ENCODE measurements at regions not wholly inside any gene's neighbourhood (a gene's known extent, or its start where the extent isn't known, plus 50 kb on each side); places are given as distances from the start of the nearest gene placed in this dataset.
"Not testable (repeated sequence)": the region's sequence is repeated elsewhere in the genome, so short reads cannot be mapped to it uniquely, and the experiment has no call there.

DNA sequence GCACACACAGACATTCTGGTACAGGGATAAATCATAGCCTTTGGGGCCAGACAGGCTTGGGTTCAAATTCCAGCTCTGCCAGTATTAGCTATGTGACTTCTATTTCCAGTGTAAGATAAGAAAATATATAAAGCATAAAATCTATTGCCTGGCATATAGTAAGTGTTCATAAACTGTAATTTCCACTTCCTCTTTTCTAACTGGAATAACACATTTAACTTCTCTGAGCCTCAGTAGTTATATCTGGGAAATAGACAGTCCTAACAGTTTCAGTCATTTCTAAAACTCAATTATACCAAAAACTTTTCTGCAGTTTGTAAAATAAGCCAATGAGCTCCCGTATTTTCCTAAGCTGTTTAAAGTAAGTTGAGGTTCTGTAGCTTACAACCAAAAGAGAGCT is 351.4 kb downstream of the ZNF326 start:
- DNase-seq, result no peak

DNA sequence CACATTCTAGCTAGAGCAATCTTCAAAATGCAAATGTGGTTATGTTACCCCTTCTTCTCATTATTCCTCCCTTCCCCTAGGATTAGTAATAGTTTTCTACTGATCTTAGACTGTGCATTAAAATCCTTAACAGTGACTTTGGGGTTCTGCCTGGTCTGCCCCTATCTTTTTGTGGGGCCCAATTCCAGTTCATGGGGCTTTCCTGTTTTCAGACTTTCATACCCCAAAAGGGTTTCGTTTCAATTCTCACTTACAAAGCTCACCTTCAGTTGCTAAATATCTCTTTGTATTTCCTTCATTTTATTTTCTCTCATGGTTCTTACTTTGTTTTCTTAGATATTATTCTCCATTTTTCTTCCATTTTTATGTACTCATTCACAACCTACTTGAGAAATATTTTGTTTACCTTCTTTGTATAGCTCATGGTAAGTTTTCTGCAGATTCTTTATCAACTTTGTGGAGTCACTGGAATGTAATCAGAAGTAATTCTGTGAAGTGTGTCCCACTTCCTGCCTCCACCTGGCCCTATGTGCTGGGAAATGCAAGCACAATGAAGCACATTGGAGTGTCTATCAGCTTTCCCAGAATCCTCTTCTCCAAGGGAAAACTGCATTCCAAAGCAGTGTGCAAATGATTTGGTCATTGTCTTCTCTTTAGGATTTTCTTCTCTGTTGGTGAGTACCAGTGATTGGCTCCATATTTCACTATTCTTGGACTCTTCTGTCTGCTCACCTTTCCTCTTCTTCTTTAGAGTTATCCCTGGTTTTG is 350.2 kb downstream of the ZNF326 start:
- no peak for DNase-seq

DNA sequence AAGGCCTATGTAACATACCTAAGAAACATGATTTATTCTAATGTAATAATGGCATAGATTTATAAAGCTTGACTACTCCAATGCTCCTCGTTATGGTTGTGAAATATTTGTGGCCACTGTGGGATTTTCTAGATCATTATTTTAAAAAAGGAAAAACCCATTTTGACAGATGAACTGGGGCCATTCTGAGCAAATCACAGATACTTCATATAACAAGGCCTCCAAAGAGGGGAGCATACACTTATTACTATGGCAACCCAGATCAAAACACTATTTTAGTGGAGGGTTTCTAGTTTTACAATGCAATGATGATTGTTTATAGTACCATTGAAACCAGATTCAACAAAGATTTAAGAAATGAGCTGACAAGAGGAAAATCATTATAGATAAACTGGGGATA is 346.6 kb downstream of the ZNF326 start:
- DNase-seq, result no peak

DNA sequence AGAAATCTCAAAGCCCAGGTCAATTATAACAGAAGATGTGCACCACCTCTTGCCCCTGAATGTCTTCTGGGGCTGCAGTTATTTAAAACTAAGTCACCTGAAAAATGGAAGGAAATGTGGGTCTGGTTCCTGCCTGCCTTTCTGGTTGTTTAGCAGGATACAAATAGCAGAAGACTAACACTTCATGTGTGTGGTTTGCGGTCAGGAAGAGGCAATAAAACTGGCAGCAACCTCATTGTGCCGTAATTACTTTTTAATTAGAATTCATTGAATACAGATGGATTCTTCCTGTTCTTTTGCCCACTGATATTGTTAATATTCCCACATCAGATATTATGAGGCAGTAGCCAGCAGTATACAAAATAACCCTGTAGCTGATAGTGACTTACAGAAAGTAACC is 345.7 kb downstream of the ZNF326 start:
- no peak for DNase-seq

- DNase-seq, result no peak
Measured at GRCh38 chr1:90339811-90340210, 344.9 kb downstream of the ZNF326 start.

GRCh38 chr1:90336552-90337324 is 341.8 kb downstream of the ZNF326 start:
- DNase-seq, result no peak

GRCh38 chr1:90335558-90335957 is 340.6 kb downstream of the ZNF326 start:
- no peak for DNase-seq

DNA sequence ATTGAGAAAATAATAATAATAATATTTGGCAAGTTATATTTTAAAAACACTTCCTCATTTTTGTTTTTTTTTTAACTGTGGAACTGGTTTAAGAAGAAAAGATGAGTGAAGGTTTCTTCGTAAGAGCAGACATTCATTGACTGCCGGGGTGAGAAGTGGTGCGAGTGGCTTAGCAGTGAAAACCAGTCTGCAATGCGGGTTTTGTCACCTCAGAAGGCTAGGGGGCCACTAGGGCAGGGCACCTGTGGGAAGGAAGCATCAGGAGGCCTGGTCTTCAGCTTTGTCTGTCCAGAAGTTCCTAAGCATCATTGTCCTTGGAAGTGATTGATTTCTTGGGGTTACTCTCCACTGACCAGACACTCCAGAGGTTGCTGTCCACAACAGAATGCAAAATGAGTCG is 339.2 kb downstream of the ZNF326 start:
- DNase-seq, result no peak

GRCh38 chr1:90325168-90325567 is 330.3 kb downstream of the ZNF326 start:
- no peak for DNase-seq

DNA sequence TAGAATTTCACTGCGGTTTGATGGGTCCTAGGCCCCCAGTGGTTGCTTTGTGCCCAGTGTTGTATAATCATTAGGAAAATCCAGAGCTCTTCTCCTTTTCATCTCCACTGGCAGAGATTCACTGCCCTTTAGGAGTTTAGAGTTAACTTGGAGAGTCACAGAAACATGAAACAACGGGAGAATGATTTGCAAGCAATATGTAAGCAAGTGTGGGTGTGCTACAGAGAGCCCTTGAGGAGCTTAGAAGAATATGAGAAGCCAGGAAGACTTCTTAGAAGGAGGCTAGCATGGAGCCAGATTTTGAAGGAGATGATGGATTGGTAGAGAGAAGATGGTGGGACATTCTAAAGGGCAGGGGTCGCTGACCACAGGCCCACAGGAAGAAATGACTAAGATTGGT is 327.3 kb downstream of the ZNF326 start:
- no peak for DNase-seq

- no peak for DNase-seq
Measured at GRCh38 chr1:90319918-90320317, 325.0 kb downstream of the ZNF326 start.

DNA sequence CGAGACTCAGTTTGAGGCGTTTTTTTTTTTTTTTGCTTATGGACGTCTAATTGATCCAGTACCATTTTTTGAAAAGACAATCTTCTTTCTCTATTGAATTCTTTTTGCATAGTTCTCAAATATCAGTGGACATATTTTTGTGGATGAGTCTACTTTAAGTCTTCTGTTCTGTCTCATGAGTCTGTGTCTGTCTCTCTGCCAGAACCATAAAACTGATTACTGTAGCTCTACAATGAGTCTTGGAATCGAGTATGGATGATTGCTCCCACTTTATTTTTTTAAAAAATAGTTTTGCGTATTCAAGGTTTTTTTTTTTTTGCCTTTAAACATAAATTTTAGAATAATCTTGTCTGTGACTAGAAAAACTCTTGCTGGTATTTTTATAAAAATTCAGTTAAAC is 323.5 kb downstream of the ZNF326 start:
- DNase-seq, result no peak

GRCh38 chr1:90317628-90318027 is 322.7 kb downstream of the ZNF326 start:
- no peak for DNase-seq

DNA sequence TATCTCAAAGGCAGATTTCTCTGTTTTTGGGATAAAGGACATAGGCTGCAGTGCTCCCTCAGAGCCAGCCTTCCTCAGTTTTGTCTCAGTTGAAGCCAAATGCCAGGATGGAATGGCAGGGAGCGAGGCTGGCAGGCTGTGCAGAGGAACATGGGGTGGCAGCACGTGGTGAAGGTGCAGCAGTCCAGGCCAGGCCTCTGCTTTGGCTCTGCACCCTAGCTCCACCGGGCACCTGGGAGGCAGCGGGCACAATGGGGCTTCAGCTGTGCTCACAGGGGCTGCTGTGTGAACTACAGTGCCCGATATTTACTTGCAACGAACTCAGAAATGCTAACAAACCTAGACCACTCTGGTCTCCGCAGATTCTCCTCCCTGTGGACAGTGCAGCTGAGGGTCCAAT is 319.6 kb downstream of the ZNF326 start:
- DNase-seq, result no peak

DNA sequence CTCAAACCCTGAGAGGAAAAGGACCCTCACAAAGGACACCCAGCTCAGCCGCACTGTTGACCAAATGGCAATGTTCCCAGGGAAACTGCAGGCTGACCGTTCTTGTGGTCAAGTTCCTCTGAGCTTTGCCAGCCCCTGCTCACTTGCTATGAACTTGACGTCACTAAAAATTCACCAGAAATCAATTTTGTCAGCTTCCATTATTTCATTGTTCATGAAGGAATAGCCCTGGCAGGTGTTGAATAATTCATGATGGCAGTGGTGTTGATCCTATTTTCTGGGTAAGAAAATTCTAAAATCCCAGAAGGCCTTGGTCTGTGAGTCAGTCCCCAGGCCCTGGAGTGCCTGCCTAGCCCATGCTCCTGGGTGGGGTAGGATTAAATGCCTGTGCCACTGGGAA is 318.9 kb downstream of the ZNF326 start:
- DNase-seq, result no peak

DNA sequence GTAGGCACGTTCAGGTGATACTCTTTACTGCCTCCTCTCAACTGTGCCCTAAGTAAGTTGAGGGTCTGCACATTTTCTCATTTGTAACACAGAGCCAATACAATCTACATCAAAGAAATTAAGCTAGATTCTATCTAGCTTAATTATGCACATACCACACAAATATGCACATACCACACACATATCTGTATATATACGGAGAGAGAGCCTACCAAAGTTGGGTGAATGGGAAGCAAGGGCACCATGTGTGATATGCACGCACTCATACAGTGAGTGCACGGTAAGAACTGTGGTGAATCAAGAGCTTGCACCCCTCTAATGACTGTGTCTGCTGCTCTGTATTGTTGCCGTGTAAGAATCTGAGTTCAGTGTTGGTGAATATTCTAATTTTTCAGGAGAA is 314.9 kb downstream of the ZNF326 start:
- DNase-seq, result no peak

- DNase-seq, result no peak
Measured at GRCh38 chr1:90308421-90308820, 313.5 kb downstream of the ZNF326 start.

DNA sequence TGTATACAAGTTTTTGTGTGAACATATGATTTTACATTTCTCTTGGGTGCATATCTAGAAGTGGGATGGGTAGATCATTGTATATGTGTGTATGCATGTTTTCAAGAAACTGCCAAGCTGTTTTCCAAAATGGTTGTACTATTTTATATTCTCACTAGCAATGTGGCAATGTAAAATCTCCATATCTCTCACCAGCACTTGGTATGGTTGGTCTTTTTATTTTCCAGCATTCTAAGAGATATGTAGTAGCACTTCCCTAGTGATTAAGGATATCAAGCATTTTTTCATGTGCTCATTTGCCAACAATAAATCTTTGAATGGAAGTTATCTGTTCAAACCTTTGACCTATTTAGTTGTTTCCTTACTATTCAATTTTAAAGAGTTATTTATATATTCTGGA is 310.7 kb downstream of the ZNF326 start:
- no peak for DNase-seq

DNA sequence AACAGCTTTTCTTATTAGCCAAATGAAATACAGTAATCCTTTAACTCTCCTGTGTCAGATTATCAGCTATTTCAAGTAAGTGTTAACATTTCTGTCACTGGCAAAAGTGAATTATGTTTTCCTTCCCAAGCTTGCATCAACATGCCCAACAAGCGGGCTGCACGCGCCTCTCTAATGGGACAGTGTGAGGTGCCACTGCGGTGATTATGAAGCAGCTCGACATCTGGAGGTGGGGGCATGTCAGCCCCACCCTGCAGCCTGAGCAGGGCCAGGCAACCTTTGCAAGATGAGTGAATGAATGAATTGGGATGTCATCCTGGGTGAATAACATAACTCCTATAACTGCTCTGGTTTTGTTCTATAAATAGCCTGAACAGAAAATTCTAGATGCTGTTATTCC is 301.4 kb downstream of the ZNF326 start:
- DNase-seq, result no peak

- DNase-seq, result no peak
Measured at GRCh38 chr1:90295534-90295933, 300.6 kb downstream of the ZNF326 start.

DNA sequence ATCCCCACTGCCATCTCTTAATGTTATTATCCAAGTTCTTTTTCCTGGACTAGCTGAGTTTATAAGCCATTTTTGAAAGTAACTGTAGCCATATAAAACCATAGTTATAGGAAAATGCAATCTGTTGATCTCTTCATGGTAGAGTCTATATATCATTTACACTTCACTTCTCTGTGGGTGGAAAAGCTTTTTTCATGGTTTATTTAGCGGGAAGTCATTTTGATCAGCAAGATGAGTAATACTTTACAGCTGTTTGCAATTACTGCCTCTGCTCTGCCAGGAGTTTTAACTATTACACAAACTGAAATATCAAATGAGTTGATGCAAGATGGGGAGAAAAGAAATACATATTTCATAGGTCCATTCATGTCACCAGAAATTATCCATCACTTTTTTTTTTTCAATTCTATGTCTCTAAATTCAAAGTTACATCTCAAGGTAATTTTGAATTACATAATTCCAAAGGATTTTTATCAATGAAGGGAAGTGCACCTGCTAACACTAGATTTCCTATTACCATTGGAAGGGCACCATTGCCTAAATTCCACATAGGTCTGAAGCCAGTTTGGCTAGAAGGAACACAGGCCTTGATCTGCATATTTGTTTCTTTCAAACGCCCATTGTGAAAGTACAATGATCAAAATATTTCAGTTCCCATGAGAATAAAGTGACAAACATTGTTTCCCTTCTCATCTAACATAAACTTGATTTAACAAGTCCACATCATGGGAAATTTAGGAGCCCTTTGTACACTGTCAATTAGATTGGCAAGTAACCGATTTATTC is 296.7 kb downstream of the ZNF326 start:
- no peak for DNase-seq

GRCh38 chr1:90282811-90283210 is 287.9 kb downstream of the ZNF326 start:
- DNase-seq, result no peak

- not testable (repeated sequence) for DNase-seq
Measured at GRCh38 chr1:90281886-90282285, 287.0 kb downstream of the ZNF326 start.

- no peak for DNase-seq
Measured at GRCh38 chr1:90277270-90277669, 282.4 kb downstream of the ZNF326 start.

All from NCI-H187 (cell line).